ENCODE measurements at regions not wholly inside any gene's neighbourhood (a gene's known extent, or its start where the extent isn't known, plus 50 kb on each side); places are given as distances from the start of the nearest gene placed in this dataset.

GRCh38 chr4:117515921-117516320 is 430.5 kb upstream of the TRAM1L1 start:
- TF ChIP-seq GABPA (IDR thresholded peaks at IDR 0.05; ENCODE audit: low read depth): no peak
- no peak for TF ChIP-seq SPI1 (IDR thresholded peaks at IDR 0.05; ENCODE audit: borderline replicate concordance, low read depth)
- TF ChIP-seq, protein P1, sequence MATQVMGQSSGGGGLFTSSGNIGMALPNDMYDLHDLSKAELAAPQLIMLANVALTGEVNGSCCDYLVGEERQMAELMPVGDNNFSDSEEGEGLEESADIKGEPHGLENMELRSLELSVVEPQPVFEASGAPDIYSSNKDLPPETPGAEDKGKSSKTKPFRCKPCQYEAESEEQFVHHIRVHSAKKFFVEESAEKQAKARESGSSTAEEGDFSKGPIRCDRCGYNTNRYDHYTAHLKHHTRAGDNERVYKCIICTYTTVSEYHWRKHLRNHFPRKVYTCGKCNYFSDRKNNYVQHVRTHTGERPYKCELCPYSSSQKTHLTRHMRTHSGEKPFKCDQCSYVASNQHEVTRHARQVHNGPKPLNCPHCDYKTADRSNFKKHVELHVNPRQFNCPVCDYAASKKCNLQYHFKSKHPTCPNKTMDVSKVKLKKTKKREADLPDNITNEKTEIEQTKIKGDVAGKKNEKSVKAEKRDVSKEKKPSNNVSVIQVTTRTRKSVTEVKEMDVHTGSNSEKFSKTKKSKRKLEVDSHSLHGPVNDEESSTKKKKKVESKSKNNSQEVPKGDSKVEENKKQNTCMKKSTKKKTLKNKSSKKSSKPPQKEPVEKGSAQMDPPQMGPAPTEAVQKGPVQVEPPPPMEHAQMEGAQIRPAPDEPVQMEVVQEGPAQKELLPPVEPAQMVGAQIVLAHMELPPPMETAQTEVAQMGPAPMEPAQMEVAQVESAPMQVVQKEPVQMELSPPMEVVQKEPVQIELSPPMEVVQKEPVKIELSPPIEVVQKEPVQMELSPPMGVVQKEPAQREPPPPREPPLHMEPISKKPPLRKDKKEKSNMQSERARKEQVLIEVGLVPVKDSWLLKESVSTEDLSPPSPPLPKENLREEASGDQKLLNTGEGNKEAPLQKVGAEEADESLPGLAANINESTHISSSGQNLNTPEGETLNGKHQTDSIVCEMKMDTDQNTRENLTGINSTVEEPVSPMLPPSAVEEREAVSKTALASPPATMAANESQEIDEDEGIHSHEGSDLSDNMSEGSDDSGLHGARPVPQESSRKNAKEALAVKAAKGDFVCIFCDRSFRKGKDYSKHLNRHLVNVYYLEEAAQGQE (IDR thresholded peaks at IDR 0.05; ENCODE audit: insufficient replicate concordance, low read depth): no peak
- no peak for TF ChIP-seq POLR2AphosphoS5 (IDR thresholded peaks at IDR 0.05; ENCODE audit: low read depth)
- TF ChIP-seq, protein P2, sequence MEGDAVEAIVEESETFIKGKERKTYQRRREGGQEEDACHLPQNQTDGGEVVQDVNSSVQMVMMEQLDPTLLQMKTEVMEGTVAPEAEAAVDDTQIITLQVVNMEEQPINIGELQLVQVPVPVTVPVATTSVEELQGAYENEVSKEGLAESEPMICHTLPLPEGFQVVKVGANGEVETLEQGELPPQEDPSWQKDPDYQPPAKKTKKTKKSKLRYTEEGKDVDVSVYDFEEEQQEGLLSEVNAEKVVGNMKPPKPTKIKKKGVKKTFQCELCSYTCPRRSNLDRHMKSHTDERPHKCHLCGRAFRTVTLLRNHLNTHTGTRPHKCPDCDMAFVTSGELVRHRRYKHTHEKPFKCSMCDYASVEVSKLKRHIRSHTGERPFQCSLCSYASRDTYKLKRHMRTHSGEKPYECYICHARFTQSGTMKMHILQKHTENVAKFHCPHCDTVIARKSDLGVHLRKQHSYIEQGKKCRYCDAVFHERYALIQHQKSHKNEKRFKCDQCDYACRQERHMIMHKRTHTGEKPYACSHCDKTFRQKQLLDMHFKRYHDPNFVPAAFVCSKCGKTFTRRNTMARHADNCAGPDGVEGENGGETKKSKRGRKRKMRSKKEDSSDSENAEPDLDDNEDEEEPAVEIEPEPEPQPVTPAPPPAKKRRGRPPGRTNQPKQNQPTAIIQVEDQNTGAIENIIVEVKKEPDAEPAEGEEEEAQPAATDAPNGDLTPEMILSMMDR (IDR thresholded peaks at IDR 0.05; ENCODE audit: insufficient read depth, low read length): no peak
- H3K4me3 ChIP-seq (replicated peaks; ENCODE audit: insufficient read depth, low read length): no peak overlapping the region
- H3K27ac ChIP-seq (replicated peaks): no peak overlapping the region
- DNase-seq (ENCODE audit: low read depth in 1 of 2, low spot score in 1 of 2): no peak
- H3K27me3 ChIP-seq (ENCODE audit: insufficient read depth, poor library complexity, severe bottlenecking): no peaks in the 10 kb centered on the region

- Histone ChIP-seq H3K4me3 (replicated peaks; ENCODE audit: insufficient read depth, low read length) (no peak overlapping the region), H3K27me3 (ENCODE audit: insufficient read depth, poor library complexity, severe bottlenecking) (no peaks in the 10 kb centered on the region), H3K27ac (replicated peaks) (no peak overlapping the region)
- TF ChIP-seq POLR2AphosphoS5 (IDR thresholded peaks at IDR 0.05; ENCODE audit: low read depth): no peak
- no peak for TF ChIP-seq GABPA (IDR thresholded peaks at IDR 0.05; ENCODE audit: low read depth)
- TF ChIP-seq, protein P2 (IDR thresholded peaks at IDR 0.05; ENCODE audit: insufficient read depth, low read length): no peak
- TF ChIP-seq, protein P1 (IDR thresholded peaks at IDR 0.05; ENCODE audit: insufficient replicate concordance, low read depth): no peak
- no peak for TF ChIP-seq SPI1 (IDR thresholded peaks at IDR 0.05; ENCODE audit: borderline replicate concordance, low read depth)
- DNase-seq (ENCODE audit: low read depth in 1 of 2, low spot score in 1 of 2): no peak
Observed at GRCh38 chr4:117527601-117528000, 442.2 kb upstream of the TRAM1L1 start.

- no peak for DNase-seq (ENCODE audit: low read depth in 1 of 2, low spot score in 1 of 2)
- H3K27me3 ChIP-seq (ENCODE audit: insufficient read depth, poor library complexity, severe bottlenecking): no peaks in the 10 kb centered on the region
- TF ChIP-seq, protein P2 (IDR thresholded peaks at IDR 0.05; ENCODE audit: insufficient read depth, low read length): no peak
- TF ChIP-seq POLR2AphosphoS5 (IDR thresholded peaks at IDR 0.05; ENCODE audit: low read depth) (no peak), GABPA (IDR thresholded peaks at IDR 0.05; ENCODE audit: low read depth) (no peak), SPI1 (IDR thresholded peaks at IDR 0.05; ENCODE audit: borderline replicate concordance, low read depth) (no peak)
- TF ChIP-seq, protein P1 (IDR thresholded peaks at IDR 0.05; ENCODE audit: insufficient replicate concordance, low read depth): no peak
- H3K27ac ChIP-seq (replicated peaks): no peak overlapping the region
- H3K4me3 ChIP-seq (replicated peaks; ENCODE audit: insufficient read depth, low read length): no peak overlapping the region
Observed at GRCh38 chr4:117529401-117529800, 444.0 kb upstream of the TRAM1L1 start.
